ENCODE measurements at regions not wholly inside any gene's neighbourhood (a gene's known extent, or its start where the extent isn't known, plus 50 kb on each side); places are given as distances from the start of the nearest gene placed in this dataset.
"Not testable (repeated sequence)": the region's sequence is repeated elsewhere in the genome, so short reads cannot be mapped to it uniquely, and the experiment has no call there.

GRCh38 chr12:63508543-63508942 lies 159.8 kb downstream of the DPY19L2 start:
- DNase-seq (ENCODE audit: low spot score) (no peak), FAIRE-seq (no peak)

GRCh38 chr12:63499567-63499966 lies 168.7 kb downstream of the DPY19L2 start:
- FAIRE-seq = no peak
- no peak for DNase-seq (ENCODE audit: low spot score)

GRCh38 chr12:63498239-63498638 lies 170.1 kb downstream of the DPY19L2 start:
- FAIRE-seq (no peak), DNase-seq (ENCODE audit: low spot score) (no peak)

GRCh38 chr12:63496654-63497053 lies 171.6 kb downstream of the DPY19L2 start:
- FAIRE-seq = no peak
- no peak for DNase-seq (ENCODE audit: low spot score)

GRCh38 chr12:63495974-63496373 lies 172.3 kb downstream of the DPY19L2 start:
- FAIRE-seq (no peak), DNase-seq (ENCODE audit: low spot score) (no peak)

GRCh38 chr12:63493357-63493756 lies 174.9 kb downstream of the DPY19L2 start:
- DNase-seq (ENCODE audit: low spot score); FAIRE-seq: not testable (repeated sequence)

- FAIRE-seq = no peak
- no peak for DNase-seq (ENCODE audit: low spot score)
Measured at GRCh38 chr12:63480186-63480585, 188.1 kb downstream of the DPY19L2 start.

GRCh38 chr12:63470161-63470560 lies 198.1 kb downstream of the DPY19L2 start:
- no peak for FAIRE-seq
- DNase-seq (ENCODE audit: low spot score) = no peak

- FAIRE-seq (no peak), DNase-seq (ENCODE audit: low spot score) (no peak)
Measured at GRCh38 chr12:63467951-63468350, 200.3 kb downstream of the DPY19L2 start.

- FAIRE-seq (no peak), DNase-seq (ENCODE audit: low spot score) (no peak)
Measured at GRCh38 chr12:63457857-63458256, 210.4 kb downstream of the DPY19L2 start.

- FAIRE-seq = no peak
- DNase-seq (ENCODE audit: low spot score) = no peak
Measured at GRCh38 chr12:63457428-63457827, 210.9 kb downstream of the DPY19L2 start.

- DNase-seq (ENCODE audit: low spot score) = no peak
- no peak for FAIRE-seq
Measured at GRCh38 chr12:63450816-63451215, 217.5 kb downstream of the DPY19L2 start.

- DNase-seq (ENCODE audit: low spot score) (no peak), FAIRE-seq (no peak)
Measured at GRCh38 chr12:63450334-63450733, 218.0 kb downstream of the DPY19L2 start.

GRCh38 chr12:63445224-63445880 lies 222.9 kb downstream of the DPY19L2 start:
- DNase-seq (ENCODE audit: low spot score) (no peak), FAIRE-seq (no peak)

GRCh38 chr12:63440048-63440447 lies 228.2 kb downstream of the DPY19L2 start:
- FAIRE-seq = peak; percentile 56
- DNase-seq (ENCODE audit: low spot score) = no peak

GRCh38 chr12:63434384-63434783 lies 233.9 kb downstream of the DPY19L2 start:
- DNase-seq (ENCODE audit: low spot score); FAIRE-seq: not testable (repeated sequence)

GRCh38 chr12:63427969-63428368 lies 240.3 kb downstream of the DPY19L2 start:
- DNase-seq (ENCODE audit: low spot score); FAIRE-seq: not testable (repeated sequence)

GRCh38 chr12:63427029-63427428 lies 241.3 kb downstream of the DPY19L2 start:
- DNase-seq (ENCODE audit: low spot score); FAIRE-seq: not testable (repeated sequence)

GRCh38 chr12:63424671-63425070 lies 243.6 kb downstream of the DPY19L2 start:
- DNase-seq (ENCODE audit: low spot score) (no peak), FAIRE-seq (no peak)

- DNase-seq (ENCODE audit: low spot score) (no peak), FAIRE-seq (no peak)
Measured at GRCh38 chr12:63423839-63424238, 244.5 kb downstream of the DPY19L2 start.

- peak; percentile 62 for DNase-seq (ENCODE audit: low spot score)
- no peak for FAIRE-seq
Measured at GRCh38 chr12:63420206-63420644, 248.1 kb downstream of the DPY19L2 start.

GRCh38 chr12:63419154-63419553 lies 249.1 kb downstream of the DPY19L2 start:
- DNase-seq (ENCODE audit: low spot score) = peak; percentile 24
- FAIRE-seq = no peak

- no peak for FAIRE-seq
- no peak for DNase-seq (ENCODE audit: low spot score)
Measured at GRCh38 chr12:63416788-63417187, 251.5 kb downstream of the DPY19L2 start.
